ENCODE measurements at regions not wholly inside any gene's neighbourhood (a gene's known extent, or its start where the extent isn't known, plus 50 kb on each side); places are given as distances from the start of the nearest gene placed in this dataset.

GRCh38 chr17:15007147-15007553 lies 258.0 kb downstream of the PMP22 start:
- Histone ChIP-seq H3K27me3 (ENCODE audit: insufficient read depth, low read length) (peaks cover 5% of the 10 kb centered on the region; the same call in 1 of the 2 replicates), H4K20me1 (ENCODE audit: insufficient read depth) (no peaks in the 10 kb centered on the region), H3K4me2 (ENCODE audit: low read length) (no peak overlapping the region), H2AFZ (ENCODE audit: low read depth, low read length, poor library complexity, severe bottlenecking) (no peak overlapping the region), H3K9me3 (ENCODE audit: control insufficient read depth in 1 of 2, insufficient read depth in 1 of 2, low read depth in 1 of 2, low read length in 2 of 2) (no peaks in the 10 kb centered on the region), H3K4me1 (ENCODE audit: control insufficient read depth in 1 of 2, insufficient read depth in 2 of 2, low read length in 2 of 2) (no peaks in the 10 kb centered on the region), H3K9ac (ENCODE audit: low read length) (no peak overlapping the region), H3K9me2 (ENCODE audit: insufficient read depth) (no peaks in the 10 kb centered on the region), H3K4me3 (replicated peaks in 1 of 2; ENCODE audit: low read depth in 1 of 2, low read length in 2 of 2) (no peak overlapping the region), H3K36me3 (ENCODE audit: control insufficient read depth in 1 of 2, insufficient read depth in 2 of 2, low read length in 2 of 2) (no peaks in the 10 kb centered on the region), H3K79me2 (ENCODE audit: insufficient read depth, low read length) (no peaks in the 10 kb centered on the region), H3K27ac (ENCODE audit: low read depth, low read length) (no peak overlapping the region)
- ChIA-PET CTCF (no interaction called here), POLR2A (no interaction called here), RAD21 (ENCODE audit: low non-redundant PET in 1 of 2, low total read pairs in 2 of 2, uncharacterized antibody in 2 of 2, unreplicated experiment in 2 of 2) (no interaction called here)
- DNase-seq (ENCODE audit: low read depth, low spot score) (no peak), ATAC-seq (no peak)
- TF ChIP-seq EGR1 (IDR thresholded peaks at IDR 0.05; ENCODE audit: low read depth): no peak
- TF ChIP-seq FOSL1 (IDR thresholded peaks at IDR 0.05; ENCODE audit: low read depth): no peak
- no peak for TF ChIP-seq ZNF274 (IDR thresholded peaks at IDR 0.05; ENCODE audit: low read depth, low read length)
- no peak for TF ChIP-seq REST (IDR thresholded peaks at IDR 0.05; ENCODE audit: low read depth)
- TF ChIP-seq JUND (IDR thresholded peaks at IDR 0.05): no peak
- no peak for TF ChIP-seq TCF7L2 (IDR thresholded peaks at IDR 0.05; ENCODE audit: borderline replicate concordance, extremely low read depth, insufficient read depth, insufficient read length)
- TF ChIP-seq ZFX (IDR thresholded peaks at IDR 0.05): no peak
- TF ChIP-seq POLR2A (IDR thresholded peaks at IDR 0.05; ENCODE audit: borderline replicate concordance, extremely low read depth, insufficient read depth, insufficient read length): no peak
- TF ChIP-seq SRF (IDR thresholded peaks at IDR 0.05; ENCODE audit: low read depth): no peak
- TF ChIP-seq POLR2AphosphoS5 (IDR thresholded peaks at IDR 0.05; ENCODE audit: low read depth, low read length): no peak
- no peak for TF ChIP-seq RAD21 (IDR thresholded peaks at IDR 0.05; ENCODE audit: low read depth)
- no peak for TF ChIP-seq CTCF (IDR thresholded peaks at IDR 0.05 in 2 of 3, conservative IDR thresholded peaks at IDR 0.05 in 1 of 3; ENCODE audit: borderline replicate concordance in 1 of 3, insufficient read depth in 1 of 3, low read depth in 2 of 3, low read length in 2 of 3)
- BruUV-seq (replicated peaks): no TSS peak
- intact Hi-C loops (cut with micrococcal nuclease): no loop called here
